ENCODE measurements at regions not wholly inside any gene's neighbourhood (a gene's known extent, or its start where the extent isn't known, plus 50 kb on each side); places are given as distances from the start of the nearest gene placed in this dataset.

DNA sequence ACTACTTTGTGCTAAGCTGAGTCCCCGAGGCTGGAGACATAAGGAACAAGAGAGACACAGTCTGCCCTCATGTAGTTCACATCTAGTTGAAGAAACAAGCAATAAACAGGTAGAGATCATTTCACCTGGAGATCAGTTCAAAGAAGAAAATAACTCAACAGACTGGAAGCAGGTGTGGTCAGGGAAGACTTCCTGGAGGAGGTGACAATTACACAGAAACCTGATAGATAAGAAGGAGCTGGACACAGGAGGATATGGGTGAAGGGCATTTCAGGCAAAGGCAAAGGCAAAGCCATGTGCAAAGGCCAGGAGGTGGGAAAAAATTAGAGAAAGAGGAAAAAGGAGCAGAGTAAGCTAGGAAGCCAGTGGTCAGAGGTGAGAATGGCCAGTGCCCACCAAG lies 115.6 kb downstream of the MN1 start:
- DNase-seq (ENCODE audit: low read depth) = no peak

GRCh38 chr22:27686534-27686933 lies 115.0 kb downstream of the MN1 start:
- DNase-seq (ENCODE audit: low read depth) = no peak

- no peak for DNase-seq (ENCODE audit: low read depth)
These were observed 113.5 kb downstream of the MN1 start for GRCh38 chr22:27687984-27688545.

DNA sequence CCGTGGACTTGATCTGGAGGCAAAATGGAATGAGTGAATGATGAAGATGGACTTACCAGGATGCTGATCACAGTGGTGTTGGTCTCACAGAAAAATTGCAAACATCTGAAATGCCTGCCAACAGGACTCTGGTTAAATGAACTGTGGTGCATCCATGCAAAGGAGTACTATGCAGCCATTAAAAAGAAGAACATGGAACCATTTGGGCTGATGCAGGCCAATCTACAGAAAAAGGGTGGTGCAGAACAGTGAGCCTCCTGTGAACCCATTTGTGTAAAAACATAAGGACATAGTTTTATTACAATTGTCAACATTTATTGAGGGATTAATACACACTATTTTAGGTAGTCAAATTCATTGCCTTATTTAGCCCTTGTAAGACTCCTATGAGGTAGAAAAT lies 111.9 kb downstream of the MN1 start:
- no peak for DNase-seq (ENCODE audit: low read depth)

- no peak for DNase-seq (ENCODE audit: low read depth)
These were observed 111.0 kb downstream of the MN1 start for GRCh38 chr22:27690599-27690998.

DNA sequence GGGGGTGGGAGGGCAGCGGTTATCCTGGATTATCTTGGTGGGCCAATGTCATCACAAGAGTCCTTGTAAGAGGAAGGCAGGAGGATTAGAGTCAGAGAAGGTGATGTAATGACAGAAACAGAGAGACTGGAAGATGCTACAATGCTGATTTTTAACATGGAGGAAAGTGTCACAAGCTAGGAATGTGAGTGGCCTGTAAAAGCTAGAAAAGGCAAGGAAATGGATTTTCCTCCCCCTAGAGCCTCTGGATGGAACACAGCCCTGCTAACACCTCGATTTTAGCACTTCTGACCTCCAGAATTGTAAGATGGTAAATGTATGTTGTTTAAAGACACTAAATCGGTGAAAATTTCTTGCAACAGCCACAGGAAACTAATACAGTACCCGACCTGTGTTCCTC lies 109.3 kb downstream of the MN1 start:
- DNase-seq (ENCODE audit: low read depth) = no peak

DNA sequence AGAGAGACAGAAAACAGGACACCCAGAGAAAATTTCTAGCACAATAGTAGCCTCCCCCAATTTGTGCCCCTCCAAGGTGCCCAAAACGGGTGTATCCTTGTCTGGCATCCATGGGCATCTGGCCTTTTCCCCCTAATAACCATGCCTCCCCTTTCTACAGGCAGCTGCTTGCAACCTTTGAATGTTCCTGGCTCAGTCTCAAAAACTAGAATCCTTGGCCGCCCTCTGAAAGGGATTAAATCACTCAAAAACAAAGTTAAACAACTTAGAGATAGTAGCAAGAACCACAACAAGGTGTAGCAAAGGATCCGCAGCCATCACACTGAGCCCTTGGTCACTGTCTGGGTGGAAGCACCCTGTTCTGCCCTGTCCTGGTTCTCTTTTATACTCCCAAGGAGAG lies 105.6 kb downstream of the MN1 start:
- no peak for DNase-seq (ENCODE audit: low read depth)

GRCh38 chr22:27697888-27698287 lies 103.7 kb downstream of the MN1 start:
- no peak for DNase-seq (ENCODE audit: low read depth)

Measured in stimulated activated CD8-positive, alpha-beta memory T cell treated with anti-CD3 and anti-CD28 coated beads, Interleukin-15, amount 100 ng/mL, for 24 hours (primary cell).